Calu3 (cell line): ENCODE measurements at regions not wholly inside any gene's neighbourhood (a gene's known extent, or its start where the extent isn't known, plus 50 kb on each side); places are given as distances from the start of the nearest gene placed in this dataset.
"Not testable (repeated sequence)": the region's sequence is repeated elsewhere in the genome, so short reads cannot be mapped to it uniquely, and the experiment has no call there.

Experiments used
- BruUV-seq: library from RNA; stranded (reverse); fragments of 400-500 nt; replicated peaks from 2 replicates; lab custom pipeline; 2021; lab: Mats Ljungman, UMichigan
- CTCF ChIA-PET: fragments of 300-600 bp; sonication (Branson Sonifier 250); formaldehyde crosslinking; loops from one replicate; lab custom pipeline; 2022; ENCODE audit warnings: antibody characterized with exemption; lab: Charles Lee
- DNase-seq: peaks from one replicate; pipeline ENCODE4 v3.0.0; 2022
- H3K27ac Mint-ChIP-seq: one replicate; pipeline ENCODE4 v1.8.0; 2022; ENCODE audit warnings: mixed read lengths; ENCODE audit not compliant: unreplicated experiment
- H3K27me3 Mint-ChIP-seq: one replicate; pipeline ENCODE4 v1.8.0; 2022; ENCODE audit warnings: mixed read lengths; ENCODE audit not compliant: unreplicated experiment
- H3K36me3 Mint-ChIP-seq: one replicate; pipeline ENCODE4 v1.8.0; 2022; ENCODE audit warnings: mild to moderate bottlenecking, moderate library complexity, mixed read lengths; ENCODE audit not compliant: insufficient read depth, unreplicated experiment
- H3K4me1 Mint-ChIP-seq: one replicate; pipeline ENCODE4 v1.8.0; 2022; ENCODE audit warnings: mild to moderate bottlenecking, low read depth, mixed read lengths; ENCODE audit not compliant: unreplicated experiment
- H3K4me3 Mint-ChIP-seq: one replicate; pipeline ENCODE4 v1.8.0; 2022; ENCODE audit warnings: mild to moderate bottlenecking, low read depth, moderate library complexity, mixed read lengths; ENCODE audit not compliant: unreplicated experiment
- H3K9me3 Mint-ChIP-seq: one replicate; pipeline ENCODE4 v1.8.0; 2022; ENCODE audit warnings: low read depth, mixed read lengths; ENCODE audit not compliant: unreplicated experiment
- CTCF ChIP-seq: fragments of 200-600 bp; IDR thresholded peaks from one replicate; pipeline ENCODE4 v1.8.0; 2022; ENCODE audit warnings: antibody characterized with exemption; ENCODE audit not compliant: unreplicated experiment
- intact Hi-C: fragments of 100-400 bp; cut with micrococcal nuclease; formaldehyde crosslinking; loops from one replicate; pipeline ENCODE4 v1.10.0; 2022; ENCODE audit not compliant: unreplicated experiment

- DNase-seq: no peak
- no peaks in the 10 kb centered on the region for H3K9me3 Mint-ChIP-seq
- H3K27ac Mint-ChIP-seq: no peak overlapping the region
- no peak overlapping the region for H3K4me3 Mint-ChIP-seq
- intact Hi-C loops: no loop called here
- H3K4me1 Mint-ChIP-seq: no peaks in the 10 kb centered on the region
- H3K27me3 Mint-ChIP-seq: peaks cover 26% of the 10 kb centered on the region
- H3K36me3 Mint-ChIP-seq: no peaks in the 10 kb centered on the region
- CTCF ChIA-PET: no interaction called here
- BruUV-seq: no TSS peak
- TF ChIP-seq CTCF: no peak
These were observed 146.5 kb downstream of the TRIM43 start for GRCh38 chr2:95738301-95738700.

- H3K27ac Mint-ChIP-seq, H3K4me1 Mint-ChIP-seq, CTCF ChIA-PET, intact Hi-C loops, H3K9me3 Mint-ChIP-seq, H3K4me3 Mint-ChIP-seq, H3K36me3 Mint-ChIP-seq, BruUV-seq, DNase-seq: not testable (repeated sequence)
- peaks cover 64% of the 10 kb centered on the region for H3K27me3 Mint-ChIP-seq
These were observed 160.3 kb downstream of the TRIM43 start for GRCh38 chr2:95752126-95752525.

- not testable (repeated sequence) for DNase-seq, H3K4me1 Mint-ChIP-seq
These were observed 162.0 kb downstream of the TRIM43 start for GRCh38 chr2:95753812-95754211.

GRCh38 chr2:95754213-95754612, 162.4 kb downstream of the TRIM43 start:
- intact Hi-C loops, H3K36me3 Mint-ChIP-seq, DNase-seq, H3K4me3 Mint-ChIP-seq, CTCF ChIA-PET, H3K27ac Mint-ChIP-seq, H3K9me3 Mint-ChIP-seq, H3K4me1 Mint-ChIP-seq, BruUV-seq: not testable (repeated sequence)
- H3K27me3 Mint-ChIP-seq: peaks cover 66% of the 10 kb centered on the region

More at GRCh38 chr2:95753812-95754211, 162.0 kb downstream of the TRIM43 start:
- peaks cover 66% of the 10 kb centered on the region for H3K27me3 Mint-ChIP-seq
- CTCF ChIA-PET, H3K27ac Mint-ChIP-seq, intact Hi-C loops, H3K9me3 Mint-ChIP-seq, BruUV-seq, H3K4me3 Mint-ChIP-seq, H3K36me3 Mint-ChIP-seq: not testable (repeated sequence)

GRCh38 chr2:95754819-95755563, 163.2 kb downstream of the TRIM43 start:
- H3K9me3 Mint-ChIP-seq, BruUV-seq, H3K36me3 Mint-ChIP-seq, CTCF ChIA-PET, H3K27ac Mint-ChIP-seq, DNase-seq, H3K4me3 Mint-ChIP-seq, intact Hi-C loops, H3K4me1 Mint-ChIP-seq: not testable (repeated sequence)
- peaks cover 66% of the 10 kb centered on the region for H3K27me3 Mint-ChIP-seq

- H3K36me3 Mint-ChIP-seq, H3K4me3 Mint-ChIP-seq, CTCF ChIA-PET, DNase-seq, H3K27ac Mint-ChIP-seq, BruUV-seq, intact Hi-C loops, H3K4me1 Mint-ChIP-seq, H3K9me3 Mint-ChIP-seq: not testable (repeated sequence)
- peaks cover 61% of the 10 kb centered on the region for H3K27me3 Mint-ChIP-seq
These were observed 164.3 kb downstream of the TRIM43 start for GRCh38 chr2:95755956-95756669.
